Progenitor cell of endocrine pancreas (in vitro differentiated cells): ENCODE measurements at regions not wholly inside any gene's neighbourhood (a gene's known extent, or its start where the extent isn't known, plus 50 kb on each side); places are given as distances from the start of the nearest gene placed in this dataset.

Source experiments
- DNase-seq: peaks from one replicate; pipeline ENCODE4 v3.0.0; 2021; ENCODE audit warnings: low spot score; ENCODE audit not compliant: unreplicated experiment
- H3K27ac Mint-ChIP-seq: 2 replicates; pipeline ENCODE4 v1.8.0; 2021; ENCODE audit warnings: mild to moderate bottlenecking, moderate library complexity, mixed read lengths
- H3K27me3 Mint-ChIP-seq: 2 replicates; pipeline ENCODE4 v1.8.0; 2021; ENCODE audit warnings: mixed read lengths
- H3K36me3 Mint-ChIP-seq: 2 replicates; pipeline ENCODE4 v1.8.0; 2022; ENCODE audit warnings: mixed read lengths; ENCODE audit not compliant: insufficient read depth
- H3K4me1 Mint-ChIP-seq: 2 replicates; pipeline ENCODE4 v1.8.0; 2021; ENCODE audit warnings: low read depth, mixed read lengths
- H3K4me3 Mint-ChIP-seq: 2 replicates; pipeline ENCODE4 v1.8.0; 2021; ENCODE audit warnings: low read depth, mild to moderate bottlenecking, moderate library complexity, mixed read lengths
- H3K9me3 Mint-ChIP-seq: 2 replicates; pipeline ENCODE4 v1.8.0; 2021; ENCODE audit warnings: low read depth, mixed read lengths
- CTCF ChIP-seq: fragments of 200-600 bp; sonication (generic); IDR thresholded peaks from one replicate; pipeline ENCODE4 v1.5.0; 2021; ENCODE audit warnings: antibody characterized with exemption, mild to moderate bottlenecking; ENCODE audit not compliant: unreplicated experiment

GRCh38 chr3:24793896-24794295 lies 299.2 kb upstream of the THRB start:
- no peak overlapping the region for H3K4me3 Mint-ChIP-seq
- H3K27ac Mint-ChIP-seq, result no peak overlapping the region
- peaks cover 8% of the 10 kb centered on the region for H3K27me3 Mint-ChIP-seq
- H3K9me3 Mint-ChIP-seq, result no peaks in the 10 kb centered on the region
- no peaks in the 10 kb centered on the region for H3K36me3 Mint-ChIP-seq
- peaks cover 1% of the 10 kb centered on the region for H3K4me1 Mint-ChIP-seq
- TF ChIP-seq CTCF, result no peak
- no peak for DNase-seq

DNA sequence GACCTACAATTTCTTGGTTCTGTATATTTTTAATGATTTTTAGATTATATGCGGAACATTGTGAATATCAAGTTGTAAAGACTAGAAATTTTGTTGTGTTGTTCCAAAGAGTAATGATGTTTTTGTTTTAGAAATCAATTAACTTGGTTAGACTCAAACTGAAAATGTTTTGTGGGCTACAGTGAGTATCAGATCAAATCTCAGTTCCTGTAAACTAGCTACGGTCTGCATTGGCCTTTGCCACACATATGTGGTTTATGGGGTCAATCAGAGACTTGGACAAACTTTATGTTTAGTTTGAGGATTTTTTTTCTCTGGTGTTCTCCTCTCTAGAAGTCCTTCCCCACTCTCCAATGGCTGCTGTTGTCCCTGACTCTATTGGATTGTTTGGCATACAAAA lies 308.0 kb upstream of the THRB start:
- H3K36me3 Mint-ChIP-seq, result no peaks in the 10 kb centered on the region
- H3K4me3 Mint-ChIP-seq, result no peak overlapping the region
- H3K27ac Mint-ChIP-seq, result no peak overlapping the region
- DNase-seq, result no peak
- peaks cover 3% of the 10 kb centered on the region for H3K9me3 Mint-ChIP-seq
- TF ChIP-seq CTCF, result no peak
- H3K4me1 Mint-ChIP-seq, result no peaks in the 10 kb centered on the region
- H3K27me3 Mint-ChIP-seq, result peaks cover 5% of the 10 kb centered on the region

DNA sequence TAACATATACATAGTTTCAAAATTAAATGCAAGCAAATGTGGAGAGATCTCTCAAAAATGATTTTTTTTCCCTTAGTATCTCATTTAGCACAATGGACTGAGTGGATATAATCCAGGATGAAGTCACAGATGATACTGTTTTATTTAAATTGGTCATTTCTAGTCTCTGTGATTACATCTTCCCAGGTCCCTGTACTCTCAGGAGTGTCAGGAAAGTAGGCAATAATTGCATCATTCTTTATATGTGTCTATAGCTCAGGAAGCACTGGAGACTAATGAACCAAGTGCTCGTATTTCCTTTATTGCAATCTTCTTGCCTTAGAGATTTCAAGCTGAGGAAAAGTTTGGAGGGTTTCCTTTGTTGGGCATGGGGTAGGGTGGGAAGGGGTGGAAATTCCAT lies 309.4 kb upstream of the THRB start:
- no peak for TF ChIP-seq CTCF
- no peak overlapping the region for H3K4me3 Mint-ChIP-seq
- H3K27me3 Mint-ChIP-seq, result peaks cover under 1% of the 10 kb centered on the region
- no peak overlapping the region for H3K27ac Mint-ChIP-seq
- no peak for DNase-seq
- no peaks in the 10 kb centered on the region for H3K4me1 Mint-ChIP-seq
- H3K36me3 Mint-ChIP-seq, result no peaks in the 10 kb centered on the region
- H3K9me3 Mint-ChIP-seq, result peaks cover 3% of the 10 kb centered on the region

DNA sequence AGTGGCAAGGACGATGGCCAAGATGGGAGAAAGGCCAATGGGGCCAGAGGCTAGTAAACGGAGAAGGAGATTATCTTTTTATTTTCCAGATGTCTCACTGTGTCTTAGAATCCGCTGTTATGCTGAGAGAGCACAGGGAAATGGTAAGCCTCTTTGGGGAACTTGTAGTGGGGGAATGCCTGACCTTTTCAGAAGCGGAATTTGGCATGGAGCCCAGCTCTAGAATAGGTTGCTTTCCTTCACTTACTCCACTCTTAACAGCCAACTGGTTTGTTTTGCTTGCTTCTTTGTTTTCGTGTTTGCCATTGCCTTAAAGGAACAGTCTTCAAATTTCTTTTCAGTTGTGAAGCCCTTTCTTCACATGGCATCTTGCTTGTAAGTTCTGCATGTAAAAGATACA lies 316.2 kb upstream of the THRB start:
- no peak overlapping the region for H3K27ac Mint-ChIP-seq

DNA sequence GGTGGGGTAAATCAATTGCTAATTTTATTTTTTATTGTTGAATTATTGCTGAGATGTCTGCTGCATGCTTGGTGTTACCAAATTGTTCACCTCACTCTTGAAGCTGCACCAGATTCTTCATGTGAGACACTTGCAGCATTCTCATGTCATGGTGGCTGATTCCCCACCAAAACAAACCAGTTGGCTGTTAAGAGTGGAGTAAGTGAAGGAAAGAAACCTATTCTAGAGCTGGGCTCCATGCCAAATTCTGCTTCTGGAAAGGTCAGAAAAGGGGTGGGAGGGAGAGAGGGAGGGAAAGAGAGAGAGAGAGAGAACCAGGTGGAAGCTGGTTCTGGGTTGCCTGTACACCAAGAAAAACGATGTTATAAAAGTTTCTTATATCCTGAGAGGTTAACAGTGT lies 317.5 kb upstream of the THRB start:
- peaks cover 10% of the 10 kb centered on the region for H3K27me3 Mint-ChIP-seq
- no peak for DNase-seq
- TF ChIP-seq CTCF, result no peak
- no peaks in the 10 kb centered on the region for H3K4me1 Mint-ChIP-seq
- H3K4me3 Mint-ChIP-seq, result no peak overlapping the region
- no peak overlapping the region for H3K27ac Mint-ChIP-seq
- H3K36me3 Mint-ChIP-seq, result no peaks in the 10 kb centered on the region
- H3K9me3 Mint-ChIP-seq, result peaks cover 3% of the 10 kb centered on the region

More for the DNA sequence above, 316.2 kb upstream of the THRB start:
- no peaks in the 10 kb centered on the region for H3K36me3 Mint-ChIP-seq
- H3K4me1 Mint-ChIP-seq, result no peaks in the 10 kb centered on the region
- no peak for DNase-seq
- H3K27me3 Mint-ChIP-seq, result peaks cover 10% of the 10 kb centered on the region
- TF ChIP-seq CTCF, result no peak
- H3K9me3 Mint-ChIP-seq, result peaks cover 6% of the 10 kb centered on the region
- H3K4me3 Mint-ChIP-seq, result no peak overlapping the region
